K562 (cell line): ENCODE measurements at regions not wholly inside any gene's neighbourhood (a gene's known extent, or its start where the extent isn't known, plus 50 kb on each side); places are given as distances from the start of the nearest gene placed in this dataset.

Experiments used
- BRF1 ChIP-seq: IDR thresholded peaks from 3 replicates; pipeline ENCODE4 v1.6.1; 2011; ENCODE audit warnings: borderline replicate concordance, mild to moderate bottlenecking; ENCODE audit not compliant: insufficient read length; ENCODE audit errors: extremely low read depth
- CHD1 ChIP-seq: fragments of 200-600 bp; sonication (generic); IDR thresholded peaks from one replicate; pipeline ENCODE4 v1.6.1; 2012; ENCODE audit warnings: mild to moderate bottlenecking, moderate library complexity, low read length, inconsistent platforms
- HDAC6 ChIP-seq: IDR thresholded peaks from 2 replicates; pipeline ENCODE4 v1.6.1; 2012; ENCODE audit warnings: low read depth, mild to moderate bottlenecking, control low read depth, inconsistent platforms, low read length, moderate library complexity
- HOXB6 ChIP-seq: fragments of 250-450 bp; sonication (Bioruptor Pico); IDR thresholded peaks from 2 replicates; pipeline ENCODE4 v1.5.1; 2022; ENCODE audit warnings: mild to moderate bottlenecking, borderline replicate concordance
- IRF2 ChIP-seq: sonication (generic); formaldehyde crosslinking; IDR thresholded peaks from 2 replicates; pipeline ENCODE4 v1.8.1; 2022; ENCODE audit warnings: mild to moderate bottlenecking, missing genetic modification reagents
- SMAD3 ChIP-seq: fragments of 450-650 bp; formaldehyde crosslinking; conservative IDR thresholded peaks from 2 replicates; pipeline ENCODE4 v1.4.0; 2020; ENCODE audit warnings: mild to moderate bottlenecking
- TEAD1 ChIP-seq, 2 experiments: fragments of 450-650 bp in 1 of 2; sonication (generic) in 1 of 2; formaldehyde crosslinking; IDR thresholded peaks; 2 replicates each; pipeline versions ENCODE4 v1.4.0 to v1.8.0; 2020 to 2022; ENCODE audit warnings: mild to moderate bottlenecking in 2 of 2, missing genetic modification reagents in 1 of 2
- ZNF232 ChIP-seq: sonication (generic); formaldehyde crosslinking; IDR thresholded peaks from 2 replicates; pipeline ENCODE4 v1.8.0; 2022; ENCODE audit warnings: mild to moderate bottlenecking, missing genetic modification reagents
- ZNF445 ChIP-seq: fragments of 250-450 bp; sonication (Bioruptor Pico); IDR thresholded peaks from 2 replicates; pipeline ENCODE4 v1.4.0; 2020; ENCODE audit warnings: low read depth, mild to moderate bottlenecking, moderate library complexity
- ZNF584 ChIP-seq: fragments of 200-800 bp; sonication (Bioruptor generic); IDR thresholded peaks from 2 replicates; pipeline ENCODE4 v1.6.1; 2016; ENCODE audit warnings: low read depth, mild to moderate bottlenecking, missing genetic modification characterization, missing compliant biosample characterization
- ZNF79 ChIP-seq: fragments of 250-450 bp; sonication (Bioruptor Pico); IDR thresholded peaks from 2 replicates; pipeline ENCODE4 v1.4.0; 2020; ENCODE audit warnings: low read depth, mild to moderate bottlenecking, moderate library complexity
- TF ChIP-seq, protein P1 (sequence below): sonication (generic); formaldehyde crosslinking; IDR thresholded peaks from 2 replicates; pipeline ENCODE4 v1.5.0; 2020; ENCODE audit warnings: missing genetic modification reagents

DNA sequence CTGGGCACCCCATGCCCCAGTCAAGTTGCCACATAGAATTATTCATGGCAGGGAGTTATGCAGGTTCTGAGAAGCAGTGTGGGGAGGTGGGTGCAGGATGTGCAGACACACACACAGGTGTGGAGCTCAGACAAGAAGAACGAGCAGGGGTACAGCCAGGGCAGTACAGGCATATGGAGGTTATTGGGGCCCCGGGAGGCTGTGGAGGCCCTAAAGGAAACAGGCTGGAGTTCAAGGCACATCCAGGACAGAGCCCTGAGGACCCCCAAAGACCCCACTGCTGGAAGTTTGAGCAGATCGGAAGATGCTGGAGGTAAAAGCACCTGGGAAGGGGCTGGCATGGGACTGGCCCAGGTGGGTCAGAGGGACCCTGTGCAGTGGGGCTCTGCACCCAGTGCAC lies 171.3 kb downstream of the PSMG1 start (continued):
- TF ChIP-seq ZNF79 (CRISPR knock-in tag), result no peak
- TF ChIP-seq BRF1, result no peak
- TF ChIP-seq, protein P1, sequence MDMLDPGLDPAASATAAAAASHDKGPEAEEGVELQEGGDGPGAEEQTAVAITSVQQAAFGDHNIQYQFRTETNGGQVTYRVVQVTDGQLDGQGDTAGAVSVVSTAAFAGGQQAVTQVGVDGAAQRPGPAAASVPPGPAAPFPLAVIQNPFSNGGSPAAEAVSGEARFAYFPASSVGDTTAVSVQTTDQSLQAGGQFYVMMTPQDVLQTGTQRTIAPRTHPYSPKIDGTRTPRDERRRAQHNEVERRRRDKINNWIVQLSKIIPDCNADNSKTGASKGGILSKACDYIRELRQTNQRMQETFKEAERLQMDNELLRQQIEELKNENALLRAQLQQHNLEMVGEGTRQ (CRISPR knock-in tag), result no peak
- TF ChIP-seq HOXB6, result no peak
- no peak for TF ChIP-seq TEAD1 (CRISPR knock-in tag; IDR thresholded peaks at IDR 0.05)
- no peak for TF ChIP-seq IRF2 (CRISPR knock-in tag)
- TF ChIP-seq ZNF445 (CRISPR knock-in tag), result no peak
- no peak for TF ChIP-seq ZNF584 (CRISPR knock-in tag)
- no peak for TF ChIP-seq HDAC6
- no peak for TF ChIP-seq SMAD3 (CRISPR knock-in tag)
- TF ChIP-seq CHD1, result no peak
- no peak for TF ChIP-seq ZNF232
